22Rv1 (cell line): ENCODE measurements at regions not wholly inside any gene's neighbourhood (a gene's known extent, or its start where the extent isn't known, plus 50 kb on each side); places are given as distances from the start of the nearest gene placed in this dataset.

Experiments used
- ZFX ChIP-seq: fragments of 450-650 bp; IDR thresholded peaks from 2 replicates; pipeline ENCODE4 v1.6.1; 2017; ENCODE audit warnings: antibody characterized with exemption, borderline replicate concordance
- TF ChIP-seq, protein P1 (sequence below): fragments of 450-650 bp; IDR thresholded peaks from 2 replicates; pipeline ENCODE4 v1.5.1; 2017; ENCODE audit warnings: mild to moderate bottlenecking

GRCh38 chr3:166570102-166570501, 732.9 kb upstream of the BCHE start:
- TF ChIP-seq, protein P1, sequence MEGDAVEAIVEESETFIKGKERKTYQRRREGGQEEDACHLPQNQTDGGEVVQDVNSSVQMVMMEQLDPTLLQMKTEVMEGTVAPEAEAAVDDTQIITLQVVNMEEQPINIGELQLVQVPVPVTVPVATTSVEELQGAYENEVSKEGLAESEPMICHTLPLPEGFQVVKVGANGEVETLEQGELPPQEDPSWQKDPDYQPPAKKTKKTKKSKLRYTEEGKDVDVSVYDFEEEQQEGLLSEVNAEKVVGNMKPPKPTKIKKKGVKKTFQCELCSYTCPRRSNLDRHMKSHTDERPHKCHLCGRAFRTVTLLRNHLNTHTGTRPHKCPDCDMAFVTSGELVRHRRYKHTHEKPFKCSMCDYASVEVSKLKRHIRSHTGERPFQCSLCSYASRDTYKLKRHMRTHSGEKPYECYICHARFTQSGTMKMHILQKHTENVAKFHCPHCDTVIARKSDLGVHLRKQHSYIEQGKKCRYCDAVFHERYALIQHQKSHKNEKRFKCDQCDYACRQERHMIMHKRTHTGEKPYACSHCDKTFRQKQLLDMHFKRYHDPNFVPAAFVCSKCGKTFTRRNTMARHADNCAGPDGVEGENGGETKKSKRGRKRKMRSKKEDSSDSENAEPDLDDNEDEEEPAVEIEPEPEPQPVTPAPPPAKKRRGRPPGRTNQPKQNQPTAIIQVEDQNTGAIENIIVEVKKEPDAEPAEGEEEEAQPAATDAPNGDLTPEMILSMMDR = no peak
- no peak for TF ChIP-seq ZFX
